Activated naive CD8-positive, alpha-beta T cell treated with anti-CD3 and anti-CD28 coated beads for 36 hours (primary cell): ENCODE measurements at regions not wholly inside any gene's neighbourhood (a gene's known extent, or its start where the extent isn't known, plus 50 kb on each side); places are given as distances from the start of the nearest gene placed in this dataset.
"Not testable (repeated sequence)": the region's sequence is repeated elsewhere in the genome, so short reads cannot be mapped to it uniquely, and the experiment has no call there.

Experiments
- DNase-seq: peaks from one replicate; pipeline ENCODE4 v3.0.0; 2021
- H3K27ac Mint-ChIP-seq: one replicate; pipeline ENCODE4 v1.8.0; 2022; ENCODE audit warnings: mild to moderate bottlenecking, moderate library complexity, mixed read lengths
- H3K27me3 Mint-ChIP-seq: one replicate; pipeline ENCODE4 v1.8.0; 2022; ENCODE audit warnings: mild to moderate bottlenecking, mixed read lengths
- H3K36me3 Mint-ChIP-seq: one replicate; pipeline ENCODE4 v1.8.0; 2021; ENCODE audit warnings: mild to moderate bottlenecking, mixed read lengths
- H3K4me1 Mint-ChIP-seq: one replicate; pipeline ENCODE4 v1.8.0; 2021; ENCODE audit warnings: mixed read lengths
- H3K4me3 Mint-ChIP-seq: one replicate; pipeline ENCODE4 v1.8.0; 2022; ENCODE audit warnings: mild to moderate bottlenecking, moderate library complexity, mixed read lengths
- H3K9me3 Mint-ChIP-seq: one replicate; pipeline ENCODE4 v1.8.0; 2022; ENCODE audit warnings: mixed read lengths

- Mint-ChIP-seq H3K27me3 (peaks cover 21% of the 10 kb centered on the region), H3K9me3 (peaks cover 12% of the 10 kb centered on the region), H3K4me1 (no peaks in the 10 kb centered on the region), H3K4me3 (no peak overlapping the region), H3K36me3 (peaks cover 3% of the 10 kb centered on the region), H3K27ac (no peak overlapping the region)
- DNase-seq: no peak
Measured at GRCh38 chr12:125861299-125862281, 796.4 kb downstream of the AACS start.

- not testable (repeated sequence) for DNase-seq, H3K4me1 Mint-ChIP-seq, H3K4me3 Mint-ChIP-seq, H3K27ac Mint-ChIP-seq, H3K36me3 Mint-ChIP-seq
- Mint-ChIP-seq H3K27me3 (peaks cover 15% of the 10 kb centered on the region), H3K9me3 (peaks cover 11% of the 10 kb centered on the region)
Measured at GRCh38 chr12:125865236-125865635, 800.0 kb downstream of the AACS start.

- Mint-ChIP-seq H3K4me1 (no peaks in the 10 kb centered on the region), H3K27me3 (no peaks in the 10 kb centered on the region), H3K9me3 (no peaks in the 10 kb centered on the region), H3K36me3 (no peaks in the 10 kb centered on the region), H3K27ac (no peak overlapping the region), H3K4me3 (no peak overlapping the region)
- no peak for DNase-seq
Measured at GRCh38 chr12:125871811-125872594, 806.8 kb downstream of the AACS start.

GRCh38 chr12:125873016-125873415 lies 807.8 kb downstream of the AACS start:
- Mint-ChIP-seq H3K27me3 (no peaks in the 10 kb centered on the region), H3K9me3 (no peaks in the 10 kb centered on the region), H3K4me1 (no peaks in the 10 kb centered on the region), H3K36me3 (no peaks in the 10 kb centered on the region), H3K4me3 (no peak overlapping the region), H3K27ac (no peak overlapping the region)
- DNase-seq: no peak

- no peaks in the 10 kb centered on the region for H3K9me3 Mint-ChIP-seq
- no peaks in the 10 kb centered on the region for H3K36me3 Mint-ChIP-seq
- no peaks in the 10 kb centered on the region for H3K4me1 Mint-ChIP-seq
- no peak overlapping the region for H3K4me3 Mint-ChIP-seq
- H3K27me3 Mint-ChIP-seq: no peaks in the 10 kb centered on the region
- no peak overlapping the region for H3K27ac Mint-ChIP-seq
- no peak for DNase-seq
Measured at GRCh38 chr12:125878483-125878882, 813.2 kb downstream of the AACS start.

- H3K36me3 Mint-ChIP-seq: no peaks in the 10 kb centered on the region
- H3K9me3 Mint-ChIP-seq: no peaks in the 10 kb centered on the region
- DNase-seq: no peak
- no peaks in the 10 kb centered on the region for H3K27me3 Mint-ChIP-seq
- no peaks in the 10 kb centered on the region for H3K4me1 Mint-ChIP-seq
- H3K27ac Mint-ChIP-seq: no peak overlapping the region
- no peak overlapping the region for H3K4me3 Mint-ChIP-seq
Measured at GRCh38 chr12:125882141-125882540, 816.9 kb downstream of the AACS start.

GRCh38 chr12:125888921-125889320 lies 823.7 kb downstream of the AACS start:
- H3K9me3 Mint-ChIP-seq: peaks cover 1% of the 10 kb centered on the region
- H3K4me1 Mint-ChIP-seq: no peaks in the 10 kb centered on the region
- no peaks in the 10 kb centered on the region for H3K36me3 Mint-ChIP-seq
- H3K27ac Mint-ChIP-seq: no peak overlapping the region
- DNase-seq: no peak
- no peak overlapping the region for H3K4me3 Mint-ChIP-seq
- H3K27me3 Mint-ChIP-seq: peaks cover 4% of the 10 kb centered on the region

- H3K27me3 Mint-ChIP-seq: peaks cover 4% of the 10 kb centered on the region
- H3K4me1 Mint-ChIP-seq: no peaks in the 10 kb centered on the region
- H3K27ac Mint-ChIP-seq: no peak overlapping the region
- H3K9me3 Mint-ChIP-seq: peaks cover 1% of the 10 kb centered on the region
- H3K36me3 Mint-ChIP-seq: no peaks in the 10 kb centered on the region
- H3K4me3 Mint-ChIP-seq: no peak overlapping the region
- no peak for DNase-seq
Measured at GRCh38 chr12:125889742-125890141, 824.5 kb downstream of the AACS start.

GRCh38 chr12:125890366-125890905 lies 825.2 kb downstream of the AACS start:
- H3K27me3 Mint-ChIP-seq: peaks cover 4% of the 10 kb centered on the region
- DNase-seq: no peak
- H3K27ac Mint-ChIP-seq: no peak overlapping the region
- peaks cover 1% of the 10 kb centered on the region for H3K9me3 Mint-ChIP-seq
- H3K4me1 Mint-ChIP-seq: no peaks in the 10 kb centered on the region
- H3K36me3 Mint-ChIP-seq: no peaks in the 10 kb centered on the region
- H3K4me3 Mint-ChIP-seq: no peak overlapping the region

- no peak for DNase-seq
- Mint-ChIP-seq H3K9me3 (peaks cover 1% of the 10 kb centered on the region), H3K36me3 (no peaks in the 10 kb centered on the region), H3K27me3 (peaks cover 4% of the 10 kb centered on the region), H3K4me3 (no peak overlapping the region), H3K27ac (no peak overlapping the region), H3K4me1 (no peaks in the 10 kb centered on the region)
Measured at GRCh38 chr12:125890971-125891370, 825.7 kb downstream of the AACS start.

GRCh38 chr12:125892276-125892675 lies 827.0 kb downstream of the AACS start:
- H3K4me3 Mint-ChIP-seq: no peak overlapping the region
- DNase-seq: no peak

GRCh38 chr12:125902991-125903390 lies 837.8 kb downstream of the AACS start:
- no peaks in the 10 kb centered on the region for H3K4me1 Mint-ChIP-seq
- H3K9me3 Mint-ChIP-seq: peaks cover 2% of the 10 kb centered on the region
- no peaks in the 10 kb centered on the region for H3K36me3 Mint-ChIP-seq
- DNase-seq: no peak
- H3K27ac Mint-ChIP-seq: no peak overlapping the region
- H3K4me3 Mint-ChIP-seq: no peak overlapping the region
- no peaks in the 10 kb centered on the region for H3K27me3 Mint-ChIP-seq

More at GRCh38 chr12:125892276-125892675, 827.0 kb downstream of the AACS start:
- peaks cover 1% of the 10 kb centered on the region for H3K9me3 Mint-ChIP-seq
- no peaks in the 10 kb centered on the region for H3K4me1 Mint-ChIP-seq
- H3K36me3 Mint-ChIP-seq: no peaks in the 10 kb centered on the region
- H3K27me3 Mint-ChIP-seq: peaks cover 4% of the 10 kb centered on the region
- no peak overlapping the region for H3K27ac Mint-ChIP-seq

- Mint-ChIP-seq H3K27me3 (no peaks in the 10 kb centered on the region), H3K4me1 (no peaks in the 10 kb centered on the region), H3K27ac (no peak overlapping the region), H3K36me3 (no peaks in the 10 kb centered on the region), H3K9me3 (peaks cover 2% of the 10 kb centered on the region), H3K4me3 (no peak overlapping the region)
- no peak for DNase-seq
Measured at GRCh38 chr12:125907351-125907750, 842.1 kb downstream of the AACS start.

- no peaks in the 10 kb centered on the region for H3K4me1 Mint-ChIP-seq
- H3K9me3 Mint-ChIP-seq: peaks cover 5% of the 10 kb centered on the region
- H3K27me3 Mint-ChIP-seq: no peaks in the 10 kb centered on the region
- H3K4me3 Mint-ChIP-seq: no peak overlapping the region
- DNase-seq: no peak
- H3K36me3 Mint-ChIP-seq: no peaks in the 10 kb centered on the region
- no peak overlapping the region for H3K27ac Mint-ChIP-seq
Measured at GRCh38 chr12:125919856-125920470, 854.7 kb downstream of the AACS start.

- DNase-seq: no peak
- Mint-ChIP-seq H3K27me3 (no peaks in the 10 kb centered on the region), H3K36me3 (no peaks in the 10 kb centered on the region), H3K4me1 (no peaks in the 10 kb centered on the region), H3K4me3 (no peak overlapping the region), H3K27ac (no peak overlapping the region), H3K9me3 (peaks cover 7% of the 10 kb centered on the region)
Measured at GRCh38 chr12:125922330-125922729, 857.1 kb downstream of the AACS start.
